HG02981 (cell line): ENCODE measurements at regions not wholly inside any gene's neighbourhood (a gene's known extent, or its start where the extent isn't known, plus 50 kb on each side); places are given as distances from the start of the nearest gene placed in this dataset.
"Not testable (repeated sequence)": the region's sequence is repeated elsewhere in the genome, so short reads cannot be mapped to it uniquely, and the experiment has no call there.

Experiments
- ATAC-seq: cut with Tn5 transposase; IDR thresholded peaks from one replicate; pipeline ENCODE4 v1.9.1; 2021; ENCODE audit warnings: mild to moderate bottlenecking, moderate library complexity; ENCODE audit not compliant: unreplicated experiment

- no peak for ATAC-seq
These were observed 380.5 kb upstream of the HNRNPA3 start for GRCh38 chr2:176832086-176832485.

GRCh38 chr2:176833671-176834070 is 378.9 kb upstream of the HNRNPA3 start:
- ATAC-seq: no peak

GRCh38 chr2:176834226-176834625 is 378.4 kb upstream of the HNRNPA3 start:
- ATAC-seq: no peak

GRCh38 chr2:176843208-176843607 is 369.4 kb upstream of the HNRNPA3 start:
- ATAC-seq: no peak

- ATAC-seq: no peak
These were observed 368.1 kb upstream of the HNRNPA3 start for GRCh38 chr2:176844461-176844860.

GRCh38 chr2:176845718-176846117 is 366.9 kb upstream of the HNRNPA3 start:
- ATAC-seq: no peak

GRCh38 chr2:176847575-176847974 is 365.0 kb upstream of the HNRNPA3 start:
- ATAC-seq: no peak

GRCh38 chr2:176848844-176849243 is 363.8 kb upstream of the HNRNPA3 start:
- ATAC-seq: no peak

- no peak for ATAC-seq
These were observed 361.2 kb upstream of the HNRNPA3 start for GRCh38 chr2:176851200-176851888.

GRCh38 chr2:176851889-176852483 is 360.6 kb upstream of the HNRNPA3 start:
- ATAC-seq: no peak

GRCh38 chr2:176852667-176853066 is 359.9 kb upstream of the HNRNPA3 start:
- no peak for ATAC-seq

- ATAC-seq: no peak
These were observed 358.5 kb upstream of the HNRNPA3 start for GRCh38 chr2:176854062-176854461.

GRCh38 chr2:176854878-176855277 is 357.7 kb upstream of the HNRNPA3 start:
- no peak for ATAC-seq

GRCh38 chr2:176856683-176857082 is 355.9 kb upstream of the HNRNPA3 start:
- no peak for ATAC-seq

GRCh38 chr2:176865336-176865735 is 347.3 kb upstream of the HNRNPA3 start:
- no peak for ATAC-seq

GRCh38 chr2:176872406-176872805 is 340.2 kb upstream of the HNRNPA3 start:
- no peak for ATAC-seq

GRCh38 chr2:176873403-176873802 is 339.2 kb upstream of the HNRNPA3 start:
- no peak for ATAC-seq

GRCh38 chr2:176876493-176877103 is 336.0 kb upstream of the HNRNPA3 start:
- no peak for ATAC-seq

- no peak for ATAC-seq
These were observed 333.1 kb upstream of the HNRNPA3 start for GRCh38 chr2:176879426-176879995.

- ATAC-seq: not testable (repeated sequence)
These were observed 330.5 kb upstream of the HNRNPA3 start for GRCh38 chr2:176882045-176882444.

- no peak for ATAC-seq
These were observed 327.5 kb upstream of the HNRNPA3 start for GRCh38 chr2:176885001-176885643.
